ENCODE measurements at regions not wholly inside any gene's neighbourhood (a gene's known extent, or its start where the extent isn't known, plus 50 kb on each side); places are given as distances from the start of the nearest gene placed in this dataset.

- no peak for DNase-seq
These were observed 512.5 kb downstream of the TBC1D4 start for GRCh38 chr13:74969419-74969818.

GRCh38 chr13:74966814-74967424 lies 515.0 kb downstream of the TBC1D4 start:
- peak in 14 of 56 donors; percentile 1 to 35 (median 16) for DNase-seq

- DNase-seq = no peak
These were observed 515.7 kb downstream of the TBC1D4 start for GRCh38 chr13:74966275-74966674.

- no peak for DNase-seq
These were observed 536.3 kb downstream of the TBC1D4 start for GRCh38 chr13:74945637-74946036.

- DNase-seq = no peak
These were observed 550.1 kb downstream of the TBC1D4 start for GRCh38 chr13:74931698-74932433.

GRCh38 chr13:74930402-74931165 lies 551.4 kb downstream of the TBC1D4 start:
- peak in 3 of 56 donors; percentile 1 to 3 (median 2) for DNase-seq

GRCh38 chr13:74929436-74929835 lies 552.5 kb downstream of the TBC1D4 start:
- no peak for DNase-seq

GRCh38 chr13:74927823-74928222 lies 554.1 kb downstream of the TBC1D4 start:
- DNase-seq = no peak

- DNase-seq = no peak
These were observed 559.0 kb downstream of the TBC1D4 start for GRCh38 chr13:74922963-74923362.

GRCh38 chr13:74921326-74921725 lies 560.6 kb downstream of the TBC1D4 start:
- no peak for DNase-seq

GRCh38 chr13:74920920-74921319 lies 561.0 kb downstream of the TBC1D4 start:
- no peak for DNase-seq

- no peak for DNase-seq
These were observed 561.6 kb downstream of the TBC1D4 start for GRCh38 chr13:74920361-74920760.

GRCh38 chr13:74919914-74920313 lies 562.1 kb downstream of the TBC1D4 start:
- DNase-seq = no peak

- DNase-seq = no peak
These were observed 569.1 kb downstream of the TBC1D4 start for GRCh38 chr13:74912898-74913297.

- DNase-seq = no peak
These were observed 571.6 kb downstream of the TBC1D4 start for GRCh38 chr13:74910415-74910814.

GRCh38 chr13:74907788-74908187 lies 574.2 kb downstream of the TBC1D4 start:
- DNase-seq = no peak

GRCh38 chr13:74904556-74904955 lies 577.4 kb downstream of the TBC1D4 start:
- DNase-seq = no peak

- DNase-seq = no peak
These were observed 586.8 kb downstream of the TBC1D4 start for GRCh38 chr13:74895042-74895796.

GRCh38 chr13:74892096-74892495 lies 589.9 kb downstream of the TBC1D4 start:
- no peak for DNase-seq

GRCh38 chr13:74891610-74892009 lies 590.4 kb downstream of the TBC1D4 start:
- DNase-seq = no peak

GRCh38 chr13:74889321-74889720 lies 592.6 kb downstream of the TBC1D4 start:
- DNase-seq = no peak

- peak in 1 of 56 donors; percentile 2 for DNase-seq
These were observed 595.5 kb downstream of the TBC1D4 start for GRCh38 chr13:74886502-74886901.

Data from amygdala (tissue), 56 donors.